GM18498 (cell line): ENCODE measurements at regions not wholly inside any gene's neighbourhood (a gene's known extent, or its start where the extent isn't known, plus 50 kb on each side); places are given as distances from the start of the nearest gene placed in this dataset.
"Not testable (repeated sequence)": the region's sequence is repeated elsewhere in the genome, so short reads cannot be mapped to it uniquely, and the experiment has no call there.

Source experiments
- ATAC-seq: cut with Tn5 transposase; IDR thresholded peaks from one replicate; pipeline ENCODE4 v1.9.1; 2021; ENCODE audit warnings: mild to moderate bottlenecking, moderate library complexity; ENCODE audit not compliant: unreplicated experiment

- no peak for ATAC-seq
Observed at GRCh38 chr2:14448340-14448739, 184.2 kb upstream of the LRATD1 start.

GRCh38 chr2:14451312-14451711, 181.2 kb upstream of the LRATD1 start:
- no peak for ATAC-seq

DNA sequence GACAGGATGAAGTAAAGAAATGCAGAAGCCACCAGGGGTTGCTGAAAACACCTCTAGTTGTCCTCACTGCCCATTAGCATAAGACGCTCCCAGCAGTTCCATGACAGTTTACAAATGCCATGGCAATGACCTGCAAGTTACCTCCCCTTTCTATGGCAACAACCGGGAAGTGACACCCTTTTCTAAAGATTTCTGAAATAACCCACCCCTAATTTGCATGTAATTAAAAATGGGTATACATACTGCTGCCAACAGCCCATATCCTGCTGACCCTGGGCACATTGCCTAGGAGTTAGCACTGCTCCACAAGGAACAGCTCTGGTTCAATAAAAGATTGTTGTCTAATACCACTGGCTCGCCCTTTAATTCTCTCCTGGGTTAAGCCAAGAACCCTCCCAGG, 178.3 kb upstream of the LRATD1 start:
- no peak for ATAC-seq

DNA sequence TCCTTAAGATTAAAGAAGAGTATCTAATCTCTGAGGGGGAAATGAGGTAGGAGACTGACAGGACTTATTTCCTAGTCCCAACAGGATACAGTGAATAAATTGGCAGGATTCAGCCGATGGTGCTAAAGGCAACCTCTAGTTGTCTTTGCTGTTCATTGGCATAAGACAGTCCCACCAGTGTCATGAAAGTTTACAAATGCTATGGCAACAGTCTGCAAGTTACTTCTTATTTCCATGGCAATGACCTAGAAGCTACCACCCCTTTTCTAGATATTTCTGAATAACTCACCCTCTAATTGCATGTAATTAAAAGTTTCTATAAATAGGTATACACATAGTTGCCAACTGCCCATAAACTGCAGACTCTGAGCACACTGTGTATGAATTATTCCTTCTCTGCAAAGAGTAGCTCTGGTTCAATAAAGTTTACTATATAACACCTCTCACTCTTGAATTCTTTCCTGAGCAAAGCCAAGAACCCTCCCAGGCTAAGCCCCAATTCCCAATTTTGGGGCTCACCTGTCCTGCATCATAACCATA, 172.7 kb upstream of the LRATD1 start:
- ATAC-seq: no peak

- ATAC-seq: no peak
Observed at GRCh38 chr2:14475994-14476393, 156.5 kb upstream of the LRATD1 start.

- ATAC-seq: no peak
Observed at GRCh38 chr2:14479486-14479885, 153.0 kb upstream of the LRATD1 start.

- no peak for ATAC-seq
Observed at GRCh38 chr2:14480120-14480519, 152.4 kb upstream of the LRATD1 start.

GRCh38 chr2:14480906-14481305, 151.6 kb upstream of the LRATD1 start:
- ATAC-seq: no peak

DNA sequence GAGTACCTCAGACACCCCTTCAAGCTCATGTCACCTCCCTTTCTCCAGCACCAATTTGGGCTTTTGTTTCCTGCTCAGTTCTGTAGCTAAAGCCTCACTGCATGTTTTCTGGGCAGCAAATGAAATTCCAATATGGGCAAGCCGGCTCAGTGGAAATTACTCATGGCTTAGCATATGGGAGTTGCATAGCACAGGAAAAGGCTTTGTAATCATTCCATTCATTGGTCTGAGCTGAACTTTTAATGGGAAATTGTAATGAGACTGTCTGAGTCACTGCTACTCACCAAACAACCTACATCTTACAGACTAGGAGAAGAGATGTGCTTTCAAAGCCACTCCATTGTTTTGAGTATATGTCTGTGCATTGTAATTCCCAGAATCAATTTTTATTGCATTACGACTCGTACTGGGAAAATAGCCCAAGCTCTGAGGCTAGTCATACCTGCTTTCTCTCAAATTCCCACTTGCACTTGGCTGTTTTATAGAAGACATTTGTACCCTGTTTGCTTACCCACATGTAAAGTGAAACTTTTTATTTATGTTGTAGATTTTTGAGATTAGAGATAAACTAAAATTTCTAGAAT, 139.5 kb upstream of the LRATD1 start:
- no peak for ATAC-seq

DNA sequence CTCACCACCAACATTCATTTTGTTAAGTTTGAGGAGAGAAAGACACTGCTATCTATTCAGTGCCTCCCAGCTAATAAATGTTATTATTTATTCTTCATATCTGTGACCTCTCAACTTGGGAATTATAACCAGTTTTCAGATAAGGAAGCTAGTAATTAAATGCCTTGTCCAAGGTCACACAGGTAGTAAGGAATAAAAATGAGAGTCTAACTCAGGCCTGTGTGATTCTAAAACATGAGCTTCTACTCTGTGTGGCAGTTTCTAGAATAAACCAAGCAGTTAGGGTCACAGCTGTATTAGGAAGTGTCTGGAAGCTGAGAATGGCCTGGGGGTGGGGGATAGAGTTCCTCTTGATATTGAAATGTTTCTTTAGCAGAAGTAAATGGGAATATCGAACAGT, 137.8 kb upstream of the LRATD1 start:
- no peak for ATAC-seq

DNA sequence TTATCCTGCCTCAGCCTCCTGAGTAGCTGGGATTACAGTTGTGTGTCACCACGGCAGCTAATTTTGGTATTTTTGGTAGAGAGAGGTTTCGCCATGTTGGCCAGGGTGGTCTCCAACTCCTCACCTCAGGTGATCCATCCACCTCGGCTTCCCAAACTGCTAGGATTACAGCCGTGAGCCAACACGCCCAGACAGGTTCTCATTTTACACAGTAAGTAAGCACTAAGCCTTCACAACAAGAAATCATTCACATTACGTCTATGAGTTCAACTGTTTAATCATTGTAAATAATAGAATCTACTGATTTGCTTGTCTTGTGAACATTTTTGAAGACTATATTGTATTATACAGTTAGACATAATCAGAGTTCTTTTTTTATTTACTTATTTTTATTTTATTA, 131.5 kb upstream of the LRATD1 start:
- ATAC-seq: no peak

- not testable (repeated sequence) for ATAC-seq
Observed at GRCh38 chr2:14506955-14507354, 125.6 kb upstream of the LRATD1 start.

GRCh38 chr2:14511541-14511940, 121.0 kb upstream of the LRATD1 start:
- ATAC-seq: no peak

- ATAC-seq: no peak
Observed at GRCh38 chr2:14513903-14514302, 118.6 kb upstream of the LRATD1 start.

DNA sequence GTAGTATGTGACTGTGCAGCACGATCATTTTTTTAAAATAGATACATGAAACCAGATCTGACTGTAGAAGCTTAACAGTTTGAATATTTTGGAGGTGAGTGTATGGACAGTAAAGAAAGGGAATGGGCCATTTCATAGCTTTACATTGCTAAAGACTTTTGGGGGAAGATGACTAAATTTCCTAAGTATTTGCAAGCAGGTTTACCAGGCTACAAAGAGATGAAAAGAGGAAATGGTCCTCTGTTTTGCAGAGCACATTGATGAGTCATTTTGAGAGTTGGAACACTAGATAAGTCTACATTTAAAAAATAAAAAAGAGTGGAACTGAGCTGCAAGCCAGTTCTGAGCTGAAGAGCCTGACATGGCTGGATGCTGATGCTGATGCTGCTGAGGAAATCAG, 115.7 kb upstream of the LRATD1 start:
- ATAC-seq: no peak

GRCh38 chr2:14517731-14518130, 114.8 kb upstream of the LRATD1 start:
- no peak for ATAC-seq

GRCh38 chr2:14520385-14520945, 112.1 kb upstream of the LRATD1 start:
- no peak for ATAC-seq

- no peak for ATAC-seq
Observed at GRCh38 chr2:14524041-14524802, 108.3 kb upstream of the LRATD1 start.

DNA sequence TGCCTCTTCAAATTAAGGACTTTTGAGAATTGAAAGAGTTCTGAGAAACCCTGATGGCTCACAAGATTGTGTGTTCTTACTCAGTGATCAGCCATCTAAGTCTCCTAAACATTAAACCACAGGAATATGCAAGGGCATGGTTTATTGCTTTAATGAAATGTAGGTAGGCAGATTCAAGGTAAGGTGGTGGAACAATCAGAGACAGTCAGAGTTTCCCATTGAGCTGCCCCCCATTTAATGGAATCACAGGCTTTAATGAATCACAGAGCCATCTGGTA, 107.8 kb upstream of the LRATD1 start:
- ATAC-seq: no peak

- ATAC-seq: no peak
Observed at GRCh38 chr2:14530506-14530905, 102.0 kb upstream of the LRATD1 start.

DNA sequence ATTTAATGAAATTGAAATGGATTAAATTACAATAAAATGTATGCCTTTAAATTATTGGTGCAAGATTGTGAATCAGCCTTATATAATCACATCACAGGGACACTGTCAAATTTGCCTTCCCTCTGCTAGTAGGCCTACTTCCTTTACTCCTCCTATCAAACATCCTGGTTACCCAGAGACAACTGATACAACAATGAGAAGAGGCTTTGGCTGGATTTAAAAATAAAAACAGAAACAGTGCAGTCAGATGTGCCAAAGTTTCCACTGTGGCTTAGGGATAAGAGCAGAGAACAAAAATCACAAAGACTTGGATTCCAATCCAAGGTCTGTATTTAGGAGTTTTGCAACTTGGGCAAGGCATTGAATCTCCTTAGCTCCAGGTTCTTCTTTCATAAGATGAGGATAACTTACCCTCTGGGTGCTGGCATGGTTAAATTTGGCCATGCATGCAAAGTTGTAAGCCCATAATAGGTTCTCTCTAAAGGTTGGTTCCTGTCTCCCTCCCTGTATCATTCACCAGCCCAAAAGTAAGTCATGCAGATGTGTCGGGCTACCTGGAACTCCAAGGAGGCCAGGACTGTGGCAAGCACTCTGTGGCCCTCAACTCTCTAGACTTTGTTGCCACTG, 99.3 kb upstream of the LRATD1 start:
- no peak for ATAC-seq

GRCh38 chr2:14535156-14535555, 97.4 kb upstream of the LRATD1 start:
- no peak for ATAC-seq
